Motor neuron (in vitro differentiated cells): ENCODE measurements at regions not wholly inside any gene's neighbourhood (a gene's known extent, or its start where the extent isn't known, plus 50 kb on each side); places are given as distances from the start of the nearest gene placed in this dataset.
"Not testable (repeated sequence)": the region's sequence is repeated elsewhere in the genome, so short reads cannot be mapped to it uniquely, and the experiment has no call there.

Source experiments
- ATAC-seq, 8 experiments: fragments of 200-7000 bp; cut with Tn5 transposase; replicated peaks in 6 of 8; 2 replicates each; pipeline ENCODE4 v1.8.0; 2021; ENCODE audit warnings: mild to moderate bottlenecking in 8 of 8, moderate library complexity in 8 of 8
- H3K27ac ChIP-seq, 2 donors: fragments of 250-450 bp; sonication (Bioruptor Pico); 2 replicates each; pipeline ENCODE4 v1.9.0; 2021; ENCODE audit warnings: antibody characterized with exemption in 2 of 2, mild to moderate bottlenecking in 2 of 2, moderate library complexity in 1 of 2
- H3K4me1 ChIP-seq, 2 donors: fragments of 250-450 bp; sonication (Bioruptor Pico); replicated peaks in 1 of 2; 2 replicates each; pipeline ENCODE4 v1.6.1; 2021; ENCODE audit warnings: antibody characterized with exemption in 2 of 2, mild to moderate bottlenecking in 2 of 2, moderate library complexity in 1 of 2
- H3K4me3 ChIP-seq, 5 donors: fragments of 250-450 bp; sonication (Bioruptor Pico); 2 replicates each; pipeline ENCODE4 v1.9.0; 2021; ENCODE audit warnings: antibody characterized with exemption in 5 of 5, mild to moderate bottlenecking in 5 of 5, moderate library complexity in 4 of 5
- WGBS, 10 experiments: fragments of 450-650 bp; shearing (Covaris generic); methylation state at CpG; one replicate each; pipeline ENCODE4 v1.0.0; 2022; 5-methylcytosine and 5-hydroxymethylcytosine counted together
- in situ Hi-C, 9 experiments: fragments of 400-800 bp; cut with MboI; loops; one replicate each; pipeline ENCODE4 v1.15.0; 2021; ENCODE audit warnings: low sequenced_read_pairs in 9 of 9, low pct_unique_long_range_greater_than_20kb in 2 of 9; ENCODE audit not compliant: unreplicated experiment in 9 of 9

GRCh38 chr3:25971736-25972135 is 181.8 kb downstream of the OXSM start:
- H3K4me3 ChIP-seq = no peak overlapping the region
- 0 to 33% (median 14%) methylated on average over 1 of the region's 2 CpGs; no CpG with 5 or more reads in 3 of the 10 experiments for WGBS, 10 experiments
- H3K27ac ChIP-seq = no peak overlapping the region
- in situ Hi-C loops = no loop called here
- no peak for ATAC-seq
- no peaks in the 10 kb centered on the region for H3K4me1 ChIP-seq

GRCh38 chr3:25973122-25973521 is 183.2 kb downstream of the OXSM start:
- no peak overlapping the region for H3K4me3 ChIP-seq
- peak in 1 of 8 experiments; percentile 58 for ATAC-seq
- H3K4me1 ChIP-seq = no peaks in the 10 kb centered on the region
- in situ Hi-C loops = no loop called here
- no peak overlapping the region for H3K27ac ChIP-seq
- 0 to 100% (median 45%) methylated on average over 1 of the region's 1 CpG; no CpG with 5 or more reads in 1 of the 10 experiments for WGBS, 10 experiments

GRCh38 chr3:25982756-25983155 is 192.9 kb downstream of the OXSM start:
- Histone ChIP-seq H3K4me3 (no peak overlapping the region), H3K27ac (no peak overlapping the region), H3K4me1 (no peaks in the 10 kb centered on the region)
- no peak for ATAC-seq
- WGBS, 10 experiments = 33 to 56% (median 47%) methylated on average over 1 of the region's 1 CpG; no CpG with 5 or more reads in 6 of the 10 experiments
- in situ Hi-C loops = no loop called here

GRCh38 chr3:25985621-25986020 is 195.7 kb downstream of the OXSM start:
- no peak overlapping the region for H3K27ac ChIP-seq
- no peaks in the 10 kb centered on the region for H3K4me1 ChIP-seq
- no peak overlapping the region for H3K4me3 ChIP-seq
- ATAC-seq = no peak
- 11 to 100% (median 66%) methylated on average over 1 of the region's 1 CpG; no CpG with 5 or more reads in 2 of the 10 experiments for WGBS, 10 experiments
- in situ Hi-C loops = no loop called here

- in situ Hi-C loops = no loop called here
- H3K4me1 ChIP-seq = no peaks in the 10 kb centered on the region
- H3K4me3 ChIP-seq = no peak overlapping the region
- 13 to 95% (median 86%) methylated on average over 3 of the region's 3 CpGs; no CpG with 5 or more reads in 1 of the 10 experiments for WGBS, 10 experiments
- no peak overlapping the region for H3K27ac ChIP-seq
- no peak for ATAC-seq
Measured at GRCh38 chr3:25992606-25993005, 202.7 kb downstream of the OXSM start.

GRCh38 chr3:26004172-26004571 is 214.3 kb downstream of the OXSM start:
- no peak overlapping the region for H3K4me3 ChIP-seq
- in situ Hi-C loops = no loop called here
- H3K4me1 ChIP-seq = no peaks in the 10 kb centered on the region
- no peak for ATAC-seq
- no peak overlapping the region for H3K27ac ChIP-seq

- Histone ChIP-seq H3K27ac (no peak overlapping the region), H3K4me1 (no peaks in the 10 kb centered on the region), H3K4me3 (no peak overlapping the region)
- 6 to 97% (median 79%) methylated on average over 3 to 6 of the region's 6 CpGs for WGBS, 10 experiments
- peak in 1 of 8 experiments; percentile 19 for ATAC-seq
- in situ Hi-C loops = no loop called here
Measured at GRCh38 chr3:26011276-26011675, 221.4 kb downstream of the OXSM start.

- 0 to 93% (median 37%) methylated on average over 1 to 3 of the region's 3 CpGs; no CpG with 5 or more reads in 2 of the 10 experiments for WGBS, 10 experiments
- in situ Hi-C loops = no loop called here
- Histone ChIP-seq H3K4me3 (no peak overlapping the region), H3K4me1 (no peaks in the 10 kb centered on the region), H3K27ac (no peak overlapping the region)
- no peak for ATAC-seq
Measured at GRCh38 chr3:26012241-26012745, 222.4 kb downstream of the OXSM start.

- ATAC-seq = no peak
- Histone ChIP-seq H3K4me1 (no peaks in the 10 kb centered on the region), H3K4me3 (no peak overlapping the region), H3K27ac (no peak overlapping the region)
- WGBS, 10 experiments = 0 to 100% (median 72%) methylated on average over 1 to 4 of the region's 5 CpGs; no CpG with 5 or more reads in 4 of the 10 experiments
- in situ Hi-C loops = no loop called here
Measured at GRCh38 chr3:26015752-26016151, 225.9 kb downstream of the OXSM start.

GRCh38 chr3:26018889-26019288 is 229.0 kb downstream of the OXSM start:
- Histone ChIP-seq H3K27ac (no peak overlapping the region), H3K4me1 (no peaks in the 10 kb centered on the region), H3K4me3 (no peak overlapping the region)
- WGBS, 10 experiments = 0 to 100% (median 87%) methylated on average over 1 of the region's 1 CpG; no CpG with 5 or more reads in 5 of the 10 experiments
- in situ Hi-C loops = no loop called here
- ATAC-seq = no peak

GRCh38 chr3:26024206-26024605 is 234.3 kb downstream of the OXSM start:
- not testable (repeated sequence) for H3K27ac ChIP-seq

GRCh38 chr3:26029321-26029720 is 239.4 kb downstream of the OXSM start:
- no peak overlapping the region for H3K27ac ChIP-seq
- 0 to 96% (median 52%) methylated on average over 1 to 2 of the region's 2 CpGs; no CpG with 5 or more reads in 2 of the 10 experiments for WGBS, 10 experiments
- H3K4me1 ChIP-seq = no peaks in the 10 kb centered on the region
- in situ Hi-C loops = no loop called here
- no peak for ATAC-seq
- H3K4me3 ChIP-seq = no peak overlapping the region

More at GRCh38 chr3:26024206-26024605, 234.3 kb downstream of the OXSM start:
- in situ Hi-C loops, H3K4me1 ChIP-seq, H3K4me3 ChIP-seq, ATAC-seq: not testable (repeated sequence)
- 26 to 100% (median 69%) methylated on average over 2 to 3 of the region's 3 CpGs for WGBS, 10 experiments

GRCh38 chr3:26042126-26042525 is 252.2 kb downstream of the OXSM start:
- WGBS, 10 experiments = 100% methylated on average over 1 of the region's 12 CpGs; no CpG with 5 or more reads in 9 of the 10 experiments
- H3K27ac ChIP-seq, ATAC-seq, H3K4me3 ChIP-seq, in situ Hi-C loops, H3K4me1 ChIP-seq: not testable (repeated sequence)

GRCh38 chr3:26049951-26050350 is 260.1 kb downstream of the OXSM start:
- Histone ChIP-seq H3K4me1 (no peaks in the 10 kb centered on the region), H3K4me3 (no peak overlapping the region), H3K27ac (no peak overlapping the region)
- in situ Hi-C loops = no loop called here
- ATAC-seq = no peak
- 0 to 73% (median 25%) methylated on average over 1 of the region's 1 CpG; no CpG with 5 or more reads in 2 of the 10 experiments for WGBS, 10 experiments
